HG02678 (cell line): ENCODE measurements at regions not wholly inside any gene's neighbourhood (a gene's known extent, or its start where the extent isn't known, plus 50 kb on each side); places are given as distances from the start of the nearest gene placed in this dataset.
"Not testable (repeated sequence)": the region's sequence is repeated elsewhere in the genome, so short reads cannot be mapped to it uniquely, and the experiment has no call there.

Experiments used
- ATAC-seq: cut with Tn5 transposase; IDR thresholded peaks from one replicate; pipeline ENCODE4 v1.9.1; 2021; ENCODE audit warnings: mild to moderate bottlenecking, moderate library complexity; ENCODE audit not compliant: unreplicated experiment

DNA sequence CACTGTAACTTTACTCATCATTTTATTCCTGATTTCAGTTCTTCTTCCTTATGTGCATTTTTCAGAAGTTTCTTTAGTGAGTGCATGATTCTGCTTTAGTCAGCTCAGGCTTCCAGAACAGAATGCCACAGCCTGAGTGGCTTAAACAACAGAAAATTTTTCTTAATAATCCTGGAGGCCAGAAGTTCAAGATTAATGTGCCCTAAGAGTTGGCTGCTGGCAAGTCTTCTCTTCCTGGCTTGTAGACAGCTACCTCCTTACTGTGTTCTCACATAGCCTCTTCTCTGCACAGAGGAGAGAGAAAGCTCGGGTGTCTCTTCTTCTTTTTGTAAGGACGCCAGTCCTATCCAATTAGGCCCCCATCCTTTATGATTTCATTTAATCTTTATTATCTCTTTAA, 443.1 kb upstream of the RGS17 start:
- no peak for ATAC-seq

DNA sequence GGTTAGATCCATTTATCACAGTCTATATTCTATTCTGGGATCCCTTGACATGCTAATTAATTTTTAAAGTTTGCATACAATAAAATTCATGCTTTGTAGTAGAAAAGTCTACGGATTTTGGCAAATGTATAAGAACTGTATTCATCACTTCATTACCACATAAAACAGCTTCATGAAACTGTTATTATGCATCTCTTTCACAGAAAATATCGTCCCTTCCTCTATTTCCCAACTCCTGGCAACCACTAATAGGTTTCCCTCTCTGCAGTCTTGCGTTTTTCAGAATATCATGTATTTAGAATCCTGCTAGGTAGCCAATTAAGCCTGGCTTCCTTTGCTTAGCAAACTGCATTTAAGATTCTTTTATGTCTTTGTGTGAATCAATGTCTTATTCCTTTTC, 441.3 kb upstream of the RGS17 start:
- no peak for ATAC-seq

DNA sequence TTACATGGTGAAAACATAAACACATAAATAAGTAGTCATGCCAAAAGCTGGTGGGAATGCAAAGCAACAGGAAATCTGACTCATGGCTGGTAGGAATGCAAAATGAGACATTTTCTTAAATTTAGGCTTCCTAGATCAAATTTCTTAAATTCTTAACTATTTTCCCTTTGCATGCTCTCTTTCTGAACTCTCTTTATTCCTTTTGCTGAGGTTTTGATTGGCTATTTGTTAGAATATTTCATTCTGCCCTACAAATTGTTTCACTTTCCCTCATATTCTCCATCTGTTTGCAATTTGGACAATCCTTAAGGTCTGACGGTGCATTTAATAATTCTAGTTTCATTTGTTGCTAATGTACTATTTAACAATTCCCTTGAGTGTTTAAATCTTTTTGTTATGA, 437.5 kb upstream of the RGS17 start:
- ATAC-seq = no peak

DNA sequence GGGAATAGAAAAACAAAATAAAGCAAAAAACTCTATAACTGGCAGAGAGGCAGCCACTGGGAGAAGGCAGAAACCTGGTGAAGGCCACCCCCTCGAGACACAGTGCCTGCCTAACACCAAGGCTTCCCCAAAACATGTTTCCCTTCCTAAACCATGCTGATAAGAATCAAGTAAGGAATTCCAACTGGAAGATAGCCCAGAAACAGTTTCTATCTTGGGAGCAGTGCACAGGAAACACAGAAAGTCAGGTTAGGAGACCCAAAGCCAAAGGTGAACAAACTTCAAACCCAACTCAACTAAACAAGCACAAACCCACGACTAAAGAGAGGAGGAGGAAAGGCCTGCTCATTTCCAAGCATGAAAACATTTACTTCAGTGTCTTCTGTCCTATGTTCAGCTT, 433.7 kb upstream of the RGS17 start:
- ATAC-seq = no peak

DNA sequence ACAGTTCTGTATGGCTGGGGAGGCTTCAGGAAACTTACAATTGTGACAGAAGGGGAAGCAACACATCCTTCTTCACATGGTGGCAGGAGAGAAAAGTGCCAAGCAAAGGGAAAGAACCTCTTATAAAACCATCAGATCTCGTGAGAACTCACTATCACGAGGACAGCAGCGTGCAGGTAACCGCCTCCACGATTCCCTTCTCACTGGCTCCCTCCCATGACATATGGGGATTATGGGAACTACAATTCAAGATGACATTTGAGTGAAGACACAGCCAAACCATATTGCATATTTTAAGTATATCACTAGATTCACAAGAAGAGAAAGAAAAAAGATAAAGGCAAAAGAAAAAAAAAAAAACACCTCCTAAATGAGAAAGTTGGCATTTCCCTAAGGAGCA, 431.9 kb upstream of the RGS17 start:
- no peak for ATAC-seq

DNA sequence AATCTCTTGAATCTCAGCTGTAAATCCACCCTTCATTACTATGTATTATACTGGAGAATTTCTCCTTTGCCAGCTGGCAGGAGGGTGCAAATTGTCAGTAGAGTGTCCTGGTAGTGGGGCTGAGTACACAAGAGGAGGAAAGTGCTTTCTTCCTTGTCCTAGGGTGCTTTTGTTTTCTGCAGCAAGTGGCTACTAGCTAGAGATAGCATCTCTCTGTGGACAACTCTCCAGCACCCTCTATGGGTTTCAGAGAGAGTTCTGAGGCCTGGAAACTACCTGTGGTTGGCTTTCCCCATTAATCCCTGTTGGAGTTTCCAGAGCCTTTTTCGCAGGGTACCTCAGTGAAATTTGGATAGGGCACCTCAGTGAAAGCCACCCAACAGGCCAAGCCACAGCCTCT, 422.5 kb upstream of the RGS17 start:
- ATAC-seq = no peak

DNA sequence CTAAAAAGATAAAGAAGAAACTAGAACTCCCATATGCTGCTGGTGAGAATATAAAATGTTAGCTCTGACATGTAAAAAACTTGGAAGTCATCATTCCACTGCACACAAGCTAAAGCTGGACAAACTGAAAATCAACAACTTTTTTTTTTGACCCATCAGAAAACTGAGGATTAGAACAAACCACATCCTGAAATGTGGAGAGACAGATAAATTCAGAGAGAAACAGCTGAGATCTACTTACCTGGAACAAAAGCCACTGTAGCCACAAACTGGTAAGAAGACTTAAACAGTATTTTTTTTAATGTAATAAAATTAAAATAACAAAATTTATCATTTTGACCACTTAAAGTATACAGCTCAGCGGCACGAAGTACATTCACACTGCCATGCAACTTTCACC, 408.5 kb upstream of the RGS17 start:
- ATAC-seq = no peak

DNA sequence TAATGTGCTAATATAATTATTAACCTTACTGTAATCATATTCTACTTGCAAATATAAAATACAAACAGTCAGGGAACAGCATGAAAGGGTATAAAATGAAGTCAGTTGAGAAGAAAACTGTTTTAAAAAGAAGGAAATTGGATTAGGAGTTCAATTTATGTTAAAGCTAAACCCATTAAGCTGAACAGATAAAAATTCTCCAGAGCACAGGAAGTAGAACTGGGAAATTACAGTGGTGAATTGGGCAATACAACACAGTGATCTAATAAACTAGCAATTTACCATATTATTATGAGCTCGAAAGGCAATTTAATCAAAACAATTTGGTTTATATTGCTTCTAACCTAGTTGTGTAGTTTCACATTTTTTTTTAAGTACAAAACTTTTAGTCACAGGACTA, 407.4 kb upstream of the RGS17 start:
- no peak for ATAC-seq

DNA sequence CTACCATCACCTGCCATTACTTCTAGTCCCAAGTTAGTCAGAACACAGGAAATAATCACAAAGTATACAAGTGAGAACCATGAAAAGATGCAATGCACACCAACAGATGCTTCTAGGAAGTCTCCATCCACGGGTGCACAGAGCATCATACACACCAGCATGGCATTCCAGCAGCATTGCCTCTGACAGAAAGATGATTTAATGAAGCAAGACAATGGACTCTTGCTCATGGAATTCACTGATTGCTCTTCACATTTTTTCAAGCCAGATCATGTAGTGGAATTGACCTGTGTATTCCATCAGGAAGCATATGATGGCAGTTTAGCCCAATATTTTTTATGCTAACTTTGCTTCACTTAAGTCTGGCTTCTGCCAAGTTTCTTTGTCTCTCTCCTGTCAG, 406.3 kb upstream of the RGS17 start:
- ATAC-seq = no peak

DNA sequence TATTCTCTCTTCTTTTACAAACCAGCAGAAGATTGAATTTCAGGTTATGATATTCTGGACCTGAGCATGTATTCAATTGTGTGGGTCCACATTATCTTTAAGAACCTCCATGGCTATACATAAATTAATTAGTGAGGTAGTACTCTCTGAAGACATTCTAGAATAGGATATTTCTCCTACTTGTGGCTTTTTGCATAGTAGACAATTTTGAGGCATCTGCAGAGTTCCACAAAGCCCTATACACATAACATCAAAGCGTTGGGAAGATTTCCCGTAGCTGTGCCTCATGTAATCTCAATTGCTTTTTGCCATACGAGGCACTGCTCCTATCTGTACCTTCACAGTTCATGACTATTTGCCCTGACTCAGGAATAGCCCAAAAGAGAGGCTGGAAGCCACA, 395.4 kb upstream of the RGS17 start:
- no peak for ATAC-seq

DNA sequence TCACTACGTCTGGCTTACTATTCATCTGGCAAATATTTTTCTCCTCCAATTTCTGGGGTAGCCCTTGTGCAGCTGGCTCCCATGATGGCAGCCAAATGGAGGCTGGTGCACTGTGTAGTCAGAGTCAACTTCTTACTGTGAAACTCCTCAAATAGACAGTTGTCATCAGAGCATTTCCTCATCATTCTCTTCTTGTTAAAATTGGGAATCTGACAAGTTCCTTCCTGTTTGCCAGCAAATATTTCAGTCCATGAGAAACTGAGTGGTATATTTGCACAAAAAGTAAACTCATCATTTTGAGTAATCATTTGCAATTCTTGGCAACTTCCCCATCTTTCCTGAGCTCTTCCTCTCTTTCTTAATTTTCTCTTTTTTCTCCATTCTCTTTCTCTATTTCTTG, 394.9 kb upstream of the RGS17 start:
- ATAC-seq = no peak

DNA sequence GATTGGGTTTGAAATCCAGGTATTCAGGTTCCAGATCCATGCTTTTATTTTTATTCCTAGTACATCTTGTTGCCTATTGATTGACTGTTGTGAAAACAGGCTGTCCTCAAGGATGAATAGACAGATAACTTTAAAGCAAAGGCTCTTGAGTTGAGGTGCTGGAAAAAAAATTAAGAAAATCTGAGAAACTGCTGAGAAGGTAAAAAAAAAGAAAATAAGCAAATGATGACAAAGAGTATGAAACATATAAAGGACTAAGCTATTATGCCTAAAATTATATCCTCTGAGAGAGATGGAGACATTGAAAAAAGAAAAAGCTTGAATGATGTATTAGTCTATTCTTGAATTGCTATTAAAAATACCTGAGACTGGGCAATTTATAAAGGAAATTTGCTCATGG, 392.3 kb upstream of the RGS17 start:
- no peak for ATAC-seq

DNA sequence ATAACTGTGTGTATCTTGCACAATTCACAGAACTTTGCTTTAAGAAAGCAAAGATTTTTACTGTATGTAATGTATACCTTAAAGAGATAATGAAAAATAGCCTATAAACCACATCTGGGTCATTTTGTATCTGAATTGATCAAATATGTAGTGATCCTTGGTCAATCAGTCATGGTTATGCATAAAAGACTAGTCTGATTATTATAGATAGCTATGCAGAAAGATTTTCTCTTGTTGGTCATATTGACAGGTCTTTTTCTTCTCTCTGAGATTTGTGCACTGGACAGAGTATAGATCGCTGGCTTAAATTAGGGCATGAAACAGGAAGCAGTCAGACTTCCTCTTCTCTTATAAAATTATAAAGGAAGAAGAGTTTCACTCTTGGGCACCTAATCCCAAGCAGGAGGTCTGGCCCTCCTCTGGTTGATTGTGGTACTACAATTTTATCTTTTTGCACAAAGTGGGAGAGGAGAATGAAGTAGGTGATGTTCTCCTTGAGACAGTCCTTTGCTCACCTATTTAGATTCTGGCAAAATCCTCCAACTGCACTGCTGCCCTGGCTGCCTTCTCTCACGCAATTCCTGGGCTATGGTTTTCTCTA, 380.9 kb upstream of the RGS17 start:
- ATAC-seq = peak; percentile 89

DNA sequence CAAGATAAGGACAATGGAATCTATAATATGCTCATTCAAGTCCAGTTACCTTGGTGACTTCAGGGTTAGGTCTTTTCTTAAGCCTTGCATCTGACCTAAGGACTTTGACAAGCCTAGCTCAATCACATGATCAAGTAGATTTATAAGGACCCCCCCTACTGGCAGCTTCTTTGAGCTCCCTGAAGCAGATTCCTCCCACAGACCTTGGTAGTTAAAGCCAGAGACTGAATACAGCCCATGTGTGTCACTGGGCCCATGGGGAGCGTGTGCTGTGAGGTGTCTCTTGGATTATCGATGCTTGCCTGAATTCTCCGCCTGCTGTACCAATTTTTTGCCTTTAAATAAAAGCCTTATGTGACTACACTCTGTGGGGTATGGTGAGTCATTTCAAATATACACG, 372.7 kb upstream of the RGS17 start:
- ATAC-seq = peak; percentile 47

DNA sequence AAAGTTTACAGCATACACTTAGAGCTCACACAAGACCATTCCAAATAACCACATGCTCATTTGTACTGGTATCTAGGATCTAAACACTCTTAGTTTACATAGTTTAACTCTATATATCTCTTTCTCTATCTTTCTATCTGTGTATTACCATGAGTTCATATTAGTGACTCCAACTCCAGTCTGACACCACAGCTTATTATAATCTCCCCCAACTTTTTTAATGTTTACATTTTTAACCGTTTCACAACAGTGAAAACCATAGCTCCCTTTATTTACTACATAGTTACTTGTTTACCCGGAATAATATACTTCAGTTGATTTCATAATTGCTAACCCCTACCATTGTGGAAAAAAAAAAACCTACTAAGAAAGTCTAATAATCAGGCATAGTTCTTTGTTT, 362.4 kb upstream of the RGS17 start:
- ATAC-seq = no peak

DNA sequence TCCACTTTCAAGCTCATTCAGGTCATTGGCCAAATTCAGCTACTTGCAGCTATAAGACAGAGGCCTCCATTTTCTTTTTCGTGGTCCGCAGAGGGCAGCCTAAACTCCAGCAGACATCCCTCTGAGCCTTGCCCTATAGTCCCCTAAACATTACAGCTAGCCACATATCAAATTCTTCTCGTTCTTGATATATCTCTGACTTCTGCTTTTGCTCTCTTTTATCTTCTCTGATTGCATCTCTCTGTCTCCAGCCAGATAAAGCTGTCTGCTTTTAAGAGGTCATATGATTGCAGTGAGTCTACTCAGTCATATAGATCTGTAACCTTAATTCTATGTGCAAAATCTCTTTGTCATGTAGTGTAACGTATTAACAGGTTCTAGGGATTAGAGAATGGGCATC, 358.4 kb upstream of the RGS17 start:
- ATAC-seq = no peak

DNA sequence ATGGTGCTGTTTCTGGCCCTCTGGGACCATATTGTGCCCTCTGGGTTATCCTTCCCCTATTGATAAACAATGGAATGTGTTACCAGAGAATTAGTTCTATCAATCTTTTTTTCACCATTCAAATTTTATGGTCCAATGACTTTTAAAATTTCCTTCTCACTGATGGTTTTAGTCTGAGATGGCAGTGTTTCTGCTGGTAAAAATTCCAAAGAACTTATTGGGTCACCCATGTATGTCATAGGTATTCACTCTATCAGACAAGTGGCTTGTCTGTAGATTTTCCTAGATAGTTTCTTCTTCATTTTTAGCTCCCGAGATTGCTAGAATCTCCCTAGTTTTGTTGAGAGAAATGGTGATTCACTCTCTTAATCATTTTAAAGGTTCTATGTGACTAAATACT, 357.2 kb upstream of the RGS17 start:
- no peak for ATAC-seq

DNA sequence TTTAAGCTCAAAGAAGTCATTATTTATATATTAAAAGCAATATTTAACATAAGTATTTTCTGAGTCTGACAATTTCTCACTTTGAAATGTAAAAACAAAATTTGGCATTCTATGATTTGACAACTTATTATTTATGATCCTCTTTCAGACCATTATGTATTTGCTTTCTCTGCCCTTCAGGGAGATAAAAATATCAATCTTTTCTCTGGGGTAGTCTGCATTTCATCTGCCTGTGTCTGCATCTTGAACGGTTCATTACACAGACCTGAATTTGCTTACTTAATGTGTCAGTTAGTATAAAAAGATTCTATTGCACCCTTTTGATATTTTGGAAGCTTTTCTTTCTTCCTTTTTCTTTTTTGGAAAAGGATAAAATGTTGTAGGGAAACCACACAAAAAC, 354.0 kb upstream of the RGS17 start:
- no peak for ATAC-seq

DNA sequence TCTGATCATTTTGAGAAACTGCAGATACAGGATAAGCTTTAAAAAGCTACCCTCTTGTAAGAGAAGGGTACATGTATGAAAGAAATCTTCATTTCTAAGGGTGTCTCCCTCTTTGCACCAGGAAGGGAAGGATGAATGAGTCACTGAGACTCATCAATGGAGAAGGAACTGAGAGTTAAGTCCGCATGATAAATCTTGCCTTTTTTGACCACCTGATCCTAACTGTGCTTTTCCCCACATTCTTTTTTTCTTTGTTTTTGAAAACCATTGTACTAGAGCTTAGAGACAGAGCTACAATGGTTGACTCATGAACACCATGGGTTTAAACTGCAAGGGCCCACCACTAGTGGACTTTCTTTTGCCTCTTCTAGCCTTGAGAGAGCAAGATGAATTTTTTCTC, 353.0 kb upstream of the RGS17 start:
- ATAC-seq = no peak

DNA sequence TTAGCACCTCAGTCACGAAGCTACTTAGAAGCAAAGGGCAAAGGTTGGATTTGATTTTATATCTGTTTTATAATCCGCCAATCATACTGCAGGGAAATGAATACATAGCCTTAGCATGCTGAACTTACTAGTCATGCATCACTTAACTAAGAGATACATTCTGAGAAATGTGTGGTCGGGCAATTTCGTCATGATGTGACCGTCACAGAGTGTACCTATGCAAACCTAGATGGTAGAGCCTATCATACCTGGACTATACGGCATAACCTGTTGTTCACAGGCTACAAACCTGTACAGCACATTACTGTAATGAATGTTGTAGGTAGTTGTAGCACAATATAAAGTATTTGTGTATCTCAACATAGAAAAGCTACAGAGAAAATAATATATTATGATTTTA, 345.2 kb upstream of the RGS17 start:
- no peak for ATAC-seq

DNA sequence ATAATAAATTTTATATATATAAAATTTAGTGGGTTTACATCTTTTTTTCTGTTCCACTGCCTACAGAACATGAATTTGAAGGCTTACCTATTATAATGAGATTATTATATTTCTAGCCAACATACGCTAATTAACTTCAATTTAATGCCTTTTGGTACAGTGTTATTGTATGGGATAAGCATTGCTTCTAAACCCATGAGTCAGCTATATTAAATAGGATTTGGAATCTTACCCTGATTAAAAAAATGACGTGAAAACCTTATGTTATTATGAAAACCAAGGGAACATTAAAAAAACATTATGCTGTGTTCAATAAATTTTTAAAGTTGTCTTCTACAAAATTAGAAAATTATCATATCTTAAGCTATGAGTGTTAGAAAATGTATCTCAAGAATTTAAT, 334.0 kb upstream of the RGS17 start:
- no peak for ATAC-seq

DNA sequence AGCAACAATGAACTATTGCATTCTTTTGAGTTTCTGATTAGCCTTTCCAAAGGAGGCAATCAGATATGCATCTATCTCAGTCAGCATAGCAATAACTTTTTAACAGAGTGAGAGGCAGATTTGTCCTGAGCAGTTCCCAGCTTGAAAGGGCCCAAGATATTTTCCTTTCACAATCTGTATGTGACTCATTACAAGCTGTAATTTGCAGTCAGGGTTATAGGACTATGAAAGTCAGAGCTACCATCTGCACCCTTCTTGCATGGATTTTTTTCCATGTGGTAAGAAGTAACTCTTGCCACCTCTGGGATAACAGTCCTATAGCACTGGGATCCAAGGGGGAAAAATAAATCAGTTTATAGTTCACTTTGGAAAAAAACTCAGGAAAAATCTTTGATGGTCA, 318.2 kb upstream of the RGS17 start:
- ATAC-seq = no peak

DNA sequence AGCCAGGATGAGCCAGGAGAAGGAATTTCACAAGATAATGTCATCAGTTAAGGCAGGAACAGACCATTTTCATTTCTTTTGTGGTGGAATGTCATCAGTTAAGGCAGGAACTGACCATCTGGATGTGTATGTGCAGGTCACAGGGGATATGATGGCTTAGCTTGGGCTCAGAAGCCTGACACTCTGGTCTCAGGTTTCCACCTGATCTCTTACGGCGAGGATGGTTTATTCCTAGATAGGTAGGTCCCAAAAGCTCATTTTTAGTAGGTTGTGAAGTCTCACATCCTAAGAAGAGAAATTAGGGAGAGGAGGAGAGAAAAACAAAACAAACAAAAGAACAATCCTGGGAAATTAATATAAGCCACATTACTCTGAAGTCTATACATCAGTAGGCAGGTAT, 311.7 kb upstream of the RGS17 start:
- not testable (repeated sequence) for ATAC-seq

DNA sequence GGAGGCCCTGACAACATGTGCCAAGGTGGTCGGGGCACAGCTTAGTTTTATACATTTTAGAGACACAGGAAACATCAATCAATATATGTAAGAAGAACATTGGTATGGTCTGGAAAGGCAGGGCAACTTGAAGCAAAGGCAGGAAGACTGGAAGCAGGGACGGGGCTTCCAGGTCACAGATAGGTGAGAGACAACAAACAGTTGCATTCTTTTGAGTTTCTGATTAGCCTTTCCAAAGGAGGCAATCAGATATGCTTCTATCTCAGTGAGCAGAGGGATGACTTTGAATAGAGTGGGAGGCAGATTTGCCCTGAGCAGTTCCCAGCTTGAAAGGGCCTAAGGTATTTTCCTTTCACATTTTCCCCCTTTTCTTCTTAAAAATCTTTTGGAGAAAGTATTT, 311.0 kb upstream of the RGS17 start:
- no peak for ATAC-seq
